Embryonic facial prominence (tissue), 1 donor: ENCODE measurements at regions not wholly inside any gene's neighbourhood (a gene's known extent, or its start where the extent isn't known, plus 50 kb on each side); places are given as distances from the start of the nearest gene placed in this dataset.
"Not testable (repeated sequence)": the region's sequence is repeated elsewhere in the genome, so short reads cannot be mapped to it uniquely, and the experiment has no call there.

Source experiments
- DNase-seq: peaks from one replicate; pipeline ENCODE4 v3.0.0-alpha.2; 2016; ENCODE audit errors: extremely low spot score

- no peak for DNase-seq
Measured at GRCh38 chr15:77839970-77840905, 207.5 kb upstream of the LINGO1 start.

DNA sequence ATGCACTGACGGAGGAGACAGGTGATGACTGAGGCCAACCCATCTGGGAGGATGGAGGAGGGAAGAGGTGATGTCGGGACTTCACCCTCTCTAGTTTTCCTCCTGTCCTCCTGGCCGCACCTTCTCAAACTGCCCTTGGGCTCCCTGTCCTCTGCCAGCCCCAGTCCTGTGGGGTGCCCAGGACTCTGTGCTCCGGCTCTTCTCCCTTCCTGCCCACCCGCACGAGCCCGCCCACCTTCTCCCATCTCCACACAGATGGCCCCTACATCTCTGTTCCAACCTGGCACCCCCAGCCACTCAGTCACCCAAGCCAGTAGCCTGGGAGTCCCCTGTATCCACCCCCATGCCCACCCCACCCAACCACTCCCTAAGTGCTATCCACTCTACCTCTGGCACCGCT is 206.7 kb upstream of the LINGO1 start:
- no peak for DNase-seq

GRCh38 chr15:77838595-77838994 is 205.9 kb upstream of the LINGO1 start:
- DNase-seq, result no peak

DNA sequence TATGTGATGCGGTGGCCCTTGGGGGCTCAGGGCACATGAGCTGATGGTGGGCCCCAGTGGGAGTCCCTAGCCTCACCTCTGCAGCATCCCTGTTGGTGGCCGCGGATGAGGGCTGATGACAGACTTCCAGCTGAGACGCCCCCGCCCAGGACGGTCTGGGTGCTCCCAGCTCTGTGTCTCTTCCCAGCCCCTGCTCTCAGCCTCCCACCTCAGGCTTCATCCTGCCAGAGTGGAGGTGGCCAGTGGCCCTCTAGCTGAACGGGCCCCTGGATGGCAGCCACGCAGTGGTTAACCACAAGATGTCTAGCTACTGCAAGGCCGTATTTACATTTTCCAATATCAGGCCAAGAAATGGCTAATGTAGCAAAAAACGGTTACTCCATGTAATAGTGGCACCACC is 205.3 kb upstream of the LINGO1 start:
- DNase-seq, result no peak

- no peak for DNase-seq
Measured at GRCh38 chr15:77837649-77838025, 204.9 kb upstream of the LINGO1 start.

- DNase-seq, result no peak
Measured at GRCh38 chr15:77836906-77837648, 204.4 kb upstream of the LINGO1 start.

- no peak for DNase-seq
Measured at GRCh38 chr15:77836121-77836692, 203.5 kb upstream of the LINGO1 start.

- DNase-seq, result no peak
Measured at GRCh38 chr15:77834276-77834990, 201.7 kb upstream of the LINGO1 start.

- no peak for DNase-seq
Measured at GRCh38 chr15:77832874-77833273, 200.2 kb upstream of the LINGO1 start.

- DNase-seq, result no peak
Measured at GRCh38 chr15:77831986-77832385, 199.3 kb upstream of the LINGO1 start.

DNA sequence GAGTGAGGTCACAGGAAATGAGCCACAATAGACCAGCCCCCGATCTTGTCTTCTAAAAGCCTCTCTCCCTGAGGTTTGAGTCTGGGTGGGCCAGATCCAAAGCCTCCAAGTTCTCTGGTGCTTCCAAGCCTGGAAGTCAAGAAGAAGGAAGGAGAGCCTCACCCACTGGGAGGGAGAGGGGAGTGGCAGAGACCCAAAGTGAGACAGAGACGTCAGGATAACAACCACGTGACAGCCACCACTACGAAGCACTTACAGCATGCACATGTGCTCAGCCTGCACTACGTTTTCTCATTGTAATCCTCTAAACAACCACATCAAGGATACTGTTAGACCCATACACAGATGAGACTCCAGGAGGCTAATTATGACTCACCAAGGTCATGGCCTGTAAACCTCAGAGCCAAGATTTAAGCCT is 197.3 kb upstream of the LINGO1 start:
- DNase-seq, result no peak

DNA sequence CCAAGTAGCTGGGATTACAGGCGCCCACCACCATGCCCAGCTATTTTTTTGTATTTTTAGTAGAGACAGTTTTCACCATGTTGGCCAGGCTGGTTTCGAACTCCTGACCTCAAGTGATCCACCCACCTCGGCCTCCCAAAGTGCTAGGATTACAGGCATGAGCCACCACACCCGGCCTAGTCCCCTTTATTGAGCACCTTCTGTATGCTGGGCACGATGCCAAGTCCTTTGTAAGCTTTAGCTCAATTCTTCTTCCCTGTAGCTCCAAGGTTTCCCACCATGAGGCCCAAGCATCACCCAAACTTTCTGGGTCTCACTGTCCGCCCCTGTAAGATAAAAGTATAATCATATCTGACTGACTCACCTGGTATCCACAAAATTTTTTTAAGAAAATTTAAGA is 196.6 kb upstream of the LINGO1 start:
- DNase-seq, result not testable (repeated sequence)

DNA sequence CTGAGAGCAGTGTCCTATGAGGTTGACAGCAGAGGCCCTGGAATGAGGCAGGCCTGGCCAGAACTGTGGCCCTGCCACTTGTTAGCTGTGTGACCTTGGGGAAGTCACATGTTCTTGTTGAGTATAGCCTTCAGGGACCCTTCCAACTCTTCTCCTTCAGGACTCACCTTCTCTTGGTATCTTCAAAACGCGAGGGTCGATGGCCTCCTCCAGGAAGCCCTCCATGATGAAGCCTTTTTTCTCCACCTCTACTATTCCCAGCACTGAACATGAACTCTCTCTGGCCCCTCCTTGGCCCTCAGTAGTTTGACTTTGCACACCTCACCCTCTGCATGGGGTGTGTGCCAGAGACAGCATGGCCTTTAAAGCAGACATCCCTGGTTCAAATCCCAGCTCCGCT is 195.1 kb upstream of the LINGO1 start:
- DNase-seq, result no peak

- no peak for DNase-seq
Measured at GRCh38 chr15:77826006-77826695, 193.4 kb upstream of the LINGO1 start.

- no peak for DNase-seq
Measured at GRCh38 chr15:77825546-77825945, 192.8 kb upstream of the LINGO1 start.

DNA sequence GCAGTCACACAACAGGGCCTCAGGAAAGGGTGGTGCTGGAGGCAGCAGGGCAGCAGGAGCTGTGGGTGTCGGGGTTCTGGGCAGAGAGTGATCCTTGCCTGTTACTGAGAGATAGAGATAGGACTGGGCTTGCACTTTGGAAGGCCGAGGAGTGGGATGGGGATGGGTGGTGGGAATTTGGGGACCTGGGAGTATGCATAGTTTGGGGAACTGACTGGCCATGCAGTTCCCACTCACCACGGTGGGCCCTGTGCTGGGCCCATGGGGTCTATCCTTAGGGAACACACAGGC is 192.5 kb upstream of the LINGO1 start:
- DNase-seq, result no peak

DNA sequence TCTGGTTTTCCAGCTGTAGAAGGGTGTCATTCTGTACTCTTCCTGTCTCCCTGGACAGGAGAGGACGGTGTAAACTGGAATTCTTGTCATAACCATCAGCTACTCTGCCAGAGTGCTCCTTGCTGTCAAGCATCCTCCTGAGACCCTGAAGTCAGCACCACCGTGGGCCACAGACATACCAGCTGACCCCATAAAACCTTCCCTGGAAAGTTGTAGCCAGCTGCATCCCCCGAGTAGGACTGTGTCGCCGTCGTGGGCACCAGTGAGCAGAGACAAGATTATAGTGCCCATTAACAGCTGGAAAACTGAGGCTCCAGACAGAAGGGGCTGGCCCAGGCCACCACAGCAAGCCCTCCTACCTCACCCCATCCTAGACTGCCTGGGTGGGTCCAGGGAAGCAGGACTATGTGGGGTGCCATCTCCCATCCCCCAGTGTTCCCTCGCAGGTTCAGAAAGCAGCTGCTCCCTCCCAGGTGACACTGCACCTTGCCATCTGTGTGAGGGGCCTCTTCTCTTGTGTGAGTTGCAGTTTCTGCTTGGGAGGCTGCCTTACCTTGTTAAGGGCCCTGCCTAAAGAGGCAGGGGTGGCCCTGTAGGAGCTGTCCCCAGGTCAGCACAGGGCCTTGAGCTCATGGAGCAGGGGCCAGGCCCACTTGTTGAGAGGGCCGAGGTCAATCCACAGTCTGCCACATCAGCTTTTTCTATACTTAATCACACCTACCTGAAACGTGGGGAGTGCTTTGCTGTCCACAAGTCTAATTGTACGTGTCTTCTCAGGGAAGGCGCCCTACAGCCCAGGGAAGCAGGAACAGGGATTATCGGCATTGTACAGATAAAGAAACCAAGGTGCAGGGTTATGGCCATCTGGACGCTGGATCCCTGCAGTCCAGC is 191.9 kb upstream of the LINGO1 start:
- no peak for DNase-seq

- no peak for DNase-seq
Measured at GRCh38 chr15:77823736-77824135, 191.0 kb upstream of the LINGO1 start.

DNA sequence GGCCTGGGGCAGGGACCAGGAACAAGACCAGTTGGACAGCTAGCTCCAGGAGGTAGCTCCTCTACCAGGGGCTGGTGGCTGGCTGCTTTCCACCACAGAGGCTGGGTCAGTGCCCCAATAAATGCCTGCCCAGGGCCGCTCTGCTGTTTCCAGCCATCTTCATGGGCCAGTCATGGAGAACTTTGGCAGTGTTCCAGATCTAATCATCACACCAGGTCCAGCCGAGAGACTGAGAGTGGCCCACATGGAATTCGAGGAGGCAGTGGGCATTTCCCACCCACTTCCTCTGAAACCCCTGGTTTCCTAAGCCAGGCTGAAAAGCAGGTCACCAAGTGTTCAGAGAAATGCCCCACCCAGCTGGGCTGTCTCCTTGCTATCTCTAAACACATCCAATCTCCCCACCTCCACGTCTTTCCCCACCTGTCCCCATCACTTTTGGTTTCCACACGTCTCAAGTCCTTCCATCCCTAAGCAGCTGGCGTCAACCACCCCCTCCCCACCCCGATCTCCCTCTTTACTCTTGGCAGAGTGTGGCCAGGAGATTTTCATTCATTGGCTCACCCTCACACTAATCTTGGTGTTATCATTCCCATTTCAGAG is 190.0 kb upstream of the LINGO1 start:
- no peak for DNase-seq

DNA sequence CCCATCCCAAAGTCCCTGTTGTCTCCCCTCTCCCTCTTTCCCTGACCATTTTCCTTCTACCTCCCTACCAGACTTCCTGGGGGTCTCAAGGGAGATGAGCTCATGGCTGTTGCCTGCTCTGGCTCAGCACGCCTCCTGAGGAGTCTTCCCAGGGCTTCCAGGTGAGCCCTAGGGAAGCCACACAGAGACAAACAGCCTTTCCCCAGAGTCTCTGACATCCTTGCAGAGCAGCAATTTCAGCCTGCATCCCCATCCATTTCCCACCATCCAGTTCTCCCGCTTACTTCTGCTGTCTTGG is 189.2 kb upstream of the LINGO1 start:
- DNase-seq, result no peak
